ENCODE measurements at regions not wholly inside any gene's neighbourhood (a gene's known extent, or its start where the extent isn't known, plus 50 kb on each side); places are given as distances from the start of the nearest gene placed in this dataset.

DNA sequence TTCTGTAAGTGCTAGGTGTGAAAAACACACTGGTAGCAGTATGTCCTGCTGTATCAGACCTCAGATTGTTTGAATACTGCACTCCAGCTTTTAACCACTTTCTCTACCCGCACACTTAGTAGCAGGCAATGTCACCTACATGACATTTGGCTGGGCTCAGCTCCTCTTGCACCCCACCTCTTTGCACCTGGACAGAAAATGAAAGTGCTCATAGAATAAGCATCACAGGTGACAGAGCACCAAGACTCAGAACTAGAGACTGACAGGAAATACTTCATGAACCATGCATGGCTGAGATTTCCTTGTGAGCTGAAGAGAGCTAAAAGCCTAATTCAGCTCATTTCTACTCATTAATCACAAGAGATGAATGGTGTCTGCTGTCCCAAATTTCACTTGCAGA lies 1014.2 kb upstream of the CDH8 start:
- no peaks in the 10 kb centered on the region for H3K9me3 ChIP-seq (ENCODE audit: control insufficient read depth, low read depth, low read length)
- no peak overlapping the region for H2BK5ac ChIP-seq (ENCODE audit: insufficient read length, low read length)
- H3K27ac Mint-ChIP-seq, result no peak overlapping the region
- H3K4me1 Mint-ChIP-seq, result no peaks in the 10 kb centered on the region
- no peaks in the 10 kb centered on the region for H3K36me3 Mint-ChIP-seq (ENCODE audit: insufficient read depth in 1 of 3, low read depth in 3 of 3)
- no peaks in the 10 kb centered on the region for H3K79me2 ChIP-seq (ENCODE audit: insufficient read depth, low read length)
- H2AFZ ChIP-seq (ENCODE audit: low read length), result no peak overlapping the region
- TF ChIP-seq, protein P1, sequence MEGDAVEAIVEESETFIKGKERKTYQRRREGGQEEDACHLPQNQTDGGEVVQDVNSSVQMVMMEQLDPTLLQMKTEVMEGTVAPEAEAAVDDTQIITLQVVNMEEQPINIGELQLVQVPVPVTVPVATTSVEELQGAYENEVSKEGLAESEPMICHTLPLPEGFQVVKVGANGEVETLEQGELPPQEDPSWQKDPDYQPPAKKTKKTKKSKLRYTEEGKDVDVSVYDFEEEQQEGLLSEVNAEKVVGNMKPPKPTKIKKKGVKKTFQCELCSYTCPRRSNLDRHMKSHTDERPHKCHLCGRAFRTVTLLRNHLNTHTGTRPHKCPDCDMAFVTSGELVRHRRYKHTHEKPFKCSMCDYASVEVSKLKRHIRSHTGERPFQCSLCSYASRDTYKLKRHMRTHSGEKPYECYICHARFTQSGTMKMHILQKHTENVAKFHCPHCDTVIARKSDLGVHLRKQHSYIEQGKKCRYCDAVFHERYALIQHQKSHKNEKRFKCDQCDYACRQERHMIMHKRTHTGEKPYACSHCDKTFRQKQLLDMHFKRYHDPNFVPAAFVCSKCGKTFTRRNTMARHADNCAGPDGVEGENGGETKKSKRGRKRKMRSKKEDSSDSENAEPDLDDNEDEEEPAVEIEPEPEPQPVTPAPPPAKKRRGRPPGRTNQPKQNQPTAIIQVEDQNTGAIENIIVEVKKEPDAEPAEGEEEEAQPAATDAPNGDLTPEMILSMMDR (conservative IDR thresholded peaks at IDR 0.05), result no peak
- no peak overlapping the region for H3K56ac ChIP-seq (ENCODE audit: insufficient read length, low read depth, low read length)
- H3K23ac ChIP-seq (ENCODE audit: insufficient read length, low read depth, low read length), result no peak overlapping the region
- no peak overlapping the region for H4K91ac ChIP-seq (ENCODE audit: insufficient read length, low read depth, low read length)
- 0 out of 5 replicates have a peak, but pooled peaks cover 0 to 2% of the 10 kb centered on the region in 2 experiments for H3K9me3 Mint-ChIP-seq
- H4K5ac ChIP-seq (ENCODE audit: insufficient read length, low read depth, low read length), result no peak overlapping the region
- no peak overlapping the region for H4K8ac ChIP-seq (replicated peaks; ENCODE audit: insufficient read length, low read depth, low read length)
- H3K18ac ChIP-seq (ENCODE audit: insufficient read length, low read depth, low read length), result no peak overlapping the region
- H3K23me2 ChIP-seq (ENCODE audit: insufficient read length, low read depth, low read length, poor library complexity, severe bottlenecking), result no peaks in the 10 kb centered on the region
- H3K4ac ChIP-seq (ENCODE audit: low read depth, low read length), result no peak overlapping the region
- H2BK20ac ChIP-seq (ENCODE audit: low read depth, low read length, poor library complexity, severe bottlenecking), result no peak overlapping the region
- H3K14ac ChIP-seq (ENCODE audit: insufficient read depth, low read length), result no peak overlapping the region
- H3K4me2 ChIP-seq (ENCODE audit: insufficient read depth, insufficient read length, low read length), result no peak overlapping the region
- no peak overlapping the region for H3K4me3 Mint-ChIP-seq
- no peak overlapping the region for H2BK120ac ChIP-seq (ENCODE audit: low read depth, low read length, poor library complexity, severe bottlenecking)
- H3K27me3 ChIP-seq (ENCODE audit: insufficient read depth, low read length), result no peaks in the 10 kb centered on the region
- no peaks in the 10 kb centered on the region for H3K4me1 ChIP-seq (ENCODE audit: insufficient read depth, low read length)
- no peak for DNase-seq
- no peak overlapping the region for H3K9ac ChIP-seq (ENCODE audit: extremely low read depth, insufficient read length, low read length)
- no CpG with 5 or more reads among the region's 1 CpG for WGBS (ENCODE audit: extremely low coverage, insufficient read length, low lambda C conversion rate)
- no peak overlapping the region for H3K27ac ChIP-seq (ENCODE audit: insufficient read length, low read depth, low read length)
- H3T11ph ChIP-seq (ENCODE audit: low read length), result no peak overlapping the region
- H4K20me1 ChIP-seq (ENCODE audit: control insufficient read depth, insufficient read depth, insufficient read length), result no peaks in the 10 kb centered on the region
- no peaks in the 10 kb centered on the region for H3K27me3 Mint-ChIP-seq (ENCODE audit: low read depth)
- no peak overlapping the region for H2BK15ac ChIP-seq (ENCODE audit: low read depth, low read length)
- no peaks in the 10 kb centered on the region for H3K79me1 ChIP-seq (ENCODE audit: insufficient read depth, low read depth, low read length, poor library complexity, severe bottlenecking)
- H2AK5ac ChIP-seq (ENCODE audit: insufficient read length, low read length), result no peak overlapping the region
- no peak overlapping the region for H2BK12ac ChIP-seq (ENCODE audit: insufficient read length, low read depth, low read length)

Data from H9 (cell line).